CMK (cell line): ENCODE measurements at regions not wholly inside any gene's neighbourhood (a gene's known extent, or its start where the extent isn't known, plus 50 kb on each side); places are given as distances from the start of the nearest gene placed in this dataset.

Source experiments
- DNase-seq: peaks from one replicate; pipeline ENCODE4 v3.0.0-alpha.2; 2010; ENCODE audit warnings: low read depth

GRCh38 chr3:124277144-124277890 is 285.4 kb upstream of the ROPN1 start:
- no peak for DNase-seq

- no peak for DNase-seq
Measured at GRCh38 chr3:124281453-124282316, 289.8 kb upstream of the ROPN1 start.

DNA sequence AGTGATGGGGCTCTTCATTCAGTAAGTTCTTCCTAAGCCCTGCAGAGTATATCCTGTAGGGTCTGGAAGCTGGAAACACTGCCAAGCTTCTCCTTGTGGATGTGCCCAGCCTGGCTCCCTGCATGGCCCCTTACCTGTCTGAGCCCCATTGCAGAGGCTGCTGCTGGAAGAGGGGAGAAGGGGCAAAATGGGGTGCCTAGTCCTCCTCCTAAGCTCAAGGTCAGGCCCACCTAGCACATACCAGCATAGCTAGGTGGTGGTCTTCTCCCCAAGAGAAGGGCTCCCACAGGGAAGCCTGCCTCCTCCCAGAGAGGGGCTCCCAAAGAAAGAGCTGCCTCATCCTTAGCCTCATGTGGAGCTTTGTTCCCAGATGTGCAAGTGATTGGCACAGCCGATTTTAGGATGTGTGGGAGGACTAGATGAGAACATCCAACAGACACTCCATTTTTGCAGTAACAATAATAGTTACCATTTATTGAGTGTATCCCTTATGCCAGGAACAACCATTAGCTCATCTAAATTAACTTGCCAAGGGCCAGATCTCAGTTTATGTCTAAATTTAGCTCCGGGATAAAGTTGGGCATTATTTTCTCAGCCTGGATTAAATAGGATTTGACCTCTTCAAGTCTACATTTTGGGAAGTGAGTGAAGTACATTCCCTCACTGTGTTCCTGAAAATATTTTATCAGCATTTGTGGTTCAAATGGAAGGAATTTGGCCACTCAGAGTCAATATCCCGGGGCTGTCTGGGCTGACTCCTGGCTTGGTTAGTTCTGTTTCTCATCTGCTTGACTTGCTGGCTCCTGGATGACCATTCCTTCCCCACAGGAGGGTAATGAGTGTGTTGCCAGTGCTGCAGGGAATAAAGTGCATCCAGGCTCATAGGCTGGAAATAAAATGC is 291.1 kb upstream of the ROPN1 start:
- DNase-seq = no peak

DNA sequence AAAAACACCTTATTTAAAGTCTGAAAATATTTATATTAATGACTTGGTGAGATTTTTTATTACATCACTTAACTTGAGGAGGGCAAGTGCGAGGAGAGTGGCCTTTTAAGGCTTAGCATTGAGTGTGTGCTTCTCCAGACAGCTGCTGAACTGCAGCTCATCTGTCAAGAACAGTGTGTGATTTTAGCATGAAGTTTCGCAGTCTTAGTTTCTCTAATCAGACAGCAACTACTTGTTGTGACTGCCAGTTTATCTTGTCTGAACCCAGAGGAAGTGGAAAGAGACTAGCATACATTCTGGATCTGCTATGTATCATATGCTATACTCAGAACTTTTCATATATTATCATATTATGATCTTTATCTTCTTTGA is 291.7 kb upstream of the ROPN1 start:
- DNase-seq = no peak

DNA sequence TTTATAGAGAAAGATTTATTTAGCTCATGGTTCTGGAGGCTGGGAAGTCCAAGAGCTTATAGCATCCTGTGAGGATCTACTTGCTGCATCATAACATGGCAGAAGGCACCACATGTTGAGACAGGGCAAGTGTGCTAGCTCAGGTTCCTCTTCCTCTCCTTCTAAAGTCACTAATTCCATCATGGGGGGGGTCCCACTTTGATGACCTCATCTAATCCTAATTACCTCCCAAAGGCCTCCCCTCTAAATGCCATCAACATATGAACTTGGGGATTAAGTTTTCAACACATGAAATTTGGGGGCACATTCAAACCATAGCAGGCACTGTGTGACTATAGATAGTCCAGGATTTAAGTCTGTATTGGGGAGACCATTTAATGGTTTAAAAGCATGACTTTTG is 297.1 kb upstream of the ROPN1 start:
- no peak for DNase-seq

GRCh38 chr3:124291008-124291407 is 299.1 kb upstream of the ROPN1 start:
- no peak for DNase-seq

DNA sequence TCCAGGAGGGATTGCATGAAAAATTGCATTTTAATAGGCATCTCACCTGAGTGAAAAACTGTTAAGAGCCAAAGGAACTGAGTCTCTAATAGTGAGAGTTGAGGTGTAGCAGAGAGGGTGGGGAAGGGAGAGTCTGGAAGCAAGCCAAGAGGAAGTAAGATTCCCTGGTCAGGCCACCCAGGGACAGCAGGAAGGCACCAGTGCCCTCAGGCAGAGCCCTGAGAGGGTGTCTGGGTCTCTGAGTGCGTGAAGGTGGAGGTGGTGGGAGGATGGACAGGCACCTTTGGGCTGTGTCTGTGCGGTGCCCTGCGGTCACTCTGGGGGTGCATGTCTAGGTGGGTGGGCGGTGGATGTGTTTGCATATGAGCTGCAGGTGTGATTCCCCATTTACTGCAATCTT is 300.4 kb upstream of the ROPN1 start:
- no peak for DNase-seq

DNA sequence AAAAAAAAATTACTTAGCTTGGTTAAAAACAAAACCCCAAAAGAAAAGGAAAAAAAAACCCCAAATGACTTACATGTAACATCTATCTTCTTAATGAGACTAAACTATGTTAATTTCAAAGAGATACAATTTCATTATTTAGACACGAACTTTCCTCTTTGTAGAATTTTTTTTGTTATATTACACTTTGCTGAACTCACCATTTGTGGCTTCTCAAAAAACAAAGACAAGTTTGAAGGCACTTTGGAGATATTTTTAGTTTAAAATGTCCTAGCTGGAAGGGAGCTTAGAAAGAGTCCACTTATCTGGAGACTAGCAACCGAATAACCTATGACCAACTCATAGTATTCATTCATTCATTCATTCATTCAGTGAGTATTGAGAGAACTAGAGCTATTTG is 301.7 kb upstream of the ROPN1 start:
- no peak for DNase-seq

GRCh38 chr3:124295362-124295761 is 303.4 kb upstream of the ROPN1 start:
- DNase-seq = no peak

- DNase-seq = no peak
Measured at GRCh38 chr3:124296406-124296805, 304.5 kb upstream of the ROPN1 start.

GRCh38 chr3:124297062-124297980 is 305.4 kb upstream of the ROPN1 start:
- no peak for DNase-seq

DNA sequence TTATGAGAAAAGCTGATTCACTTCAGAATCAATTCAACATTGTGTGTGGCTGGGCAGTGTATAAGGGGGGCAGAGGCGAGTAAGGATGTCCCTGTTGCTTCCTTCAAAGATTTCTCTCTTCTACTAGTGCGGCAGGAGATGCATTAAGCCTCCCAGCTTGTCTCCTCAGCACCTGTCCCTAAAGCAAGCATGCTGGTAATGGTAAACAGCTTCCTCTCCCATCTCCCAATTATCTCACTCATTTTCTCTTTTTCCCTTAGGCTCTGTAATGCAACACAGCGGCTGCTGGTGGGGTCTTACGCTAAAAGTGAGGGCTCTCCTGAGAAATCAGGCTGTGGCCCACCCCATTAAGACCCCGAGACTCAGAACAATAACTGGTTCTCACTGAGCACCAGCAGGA is 306.4 kb upstream of the ROPN1 start:
- no peak for DNase-seq

GRCh38 chr3:124298951-124299350 is 307.0 kb upstream of the ROPN1 start:
- no peak for DNase-seq

- DNase-seq = no peak
Measured at GRCh38 chr3:124299831-124300230, 307.9 kb upstream of the ROPN1 start.

GRCh38 chr3:124300416-124300815 is 308.5 kb upstream of the ROPN1 start:
- no peak for DNase-seq

- no peak for DNase-seq
Measured at GRCh38 chr3:124303305-124303910, 311.5 kb upstream of the ROPN1 start.

DNA sequence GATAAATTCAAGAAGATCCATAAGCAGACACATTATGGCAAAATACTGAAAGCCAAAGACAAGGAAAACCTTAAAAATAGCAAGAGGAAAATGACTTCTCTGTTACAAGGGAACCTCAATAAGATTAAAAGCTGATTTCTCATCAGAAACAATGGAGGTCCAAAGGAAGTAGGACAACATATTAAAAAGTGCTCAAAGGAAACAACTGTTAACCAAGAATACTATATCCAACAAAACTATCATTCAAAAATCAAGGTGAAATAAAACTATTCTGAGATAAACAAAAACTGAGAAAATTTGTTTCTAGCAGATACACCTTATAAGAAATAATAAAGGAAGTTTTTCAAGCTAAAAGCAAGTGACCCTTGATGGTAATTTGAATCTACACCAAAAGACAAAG is 314.7 kb upstream of the ROPN1 start:
- DNase-seq = no peak

- DNase-seq = no peak
Measured at GRCh38 chr3:124313621-124314020, 321.7 kb upstream of the ROPN1 start.

GRCh38 chr3:124315215-124316033 is 323.5 kb upstream of the ROPN1 start:
- no peak for DNase-seq

DNA sequence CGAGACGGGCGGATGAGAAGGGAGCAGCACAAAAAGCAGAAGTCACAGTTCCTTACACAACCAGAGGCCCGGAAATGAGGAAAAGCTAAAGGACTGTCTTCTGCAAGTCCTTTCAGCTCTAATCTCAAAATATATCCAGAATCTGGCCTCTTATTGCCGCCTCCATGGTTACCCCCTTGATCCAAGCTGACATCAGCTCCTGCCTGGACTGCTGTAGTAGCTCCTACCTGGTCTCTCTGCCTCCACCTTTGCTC is 324.0 kb upstream of the ROPN1 start:
- DNase-seq = no peak
